ENCODE measurements at regions not wholly inside any gene's neighbourhood (a gene's known extent, or its start where the extent isn't known, plus 50 kb on each side); places are given as distances from the start of the nearest gene placed in this dataset.

DNA sequence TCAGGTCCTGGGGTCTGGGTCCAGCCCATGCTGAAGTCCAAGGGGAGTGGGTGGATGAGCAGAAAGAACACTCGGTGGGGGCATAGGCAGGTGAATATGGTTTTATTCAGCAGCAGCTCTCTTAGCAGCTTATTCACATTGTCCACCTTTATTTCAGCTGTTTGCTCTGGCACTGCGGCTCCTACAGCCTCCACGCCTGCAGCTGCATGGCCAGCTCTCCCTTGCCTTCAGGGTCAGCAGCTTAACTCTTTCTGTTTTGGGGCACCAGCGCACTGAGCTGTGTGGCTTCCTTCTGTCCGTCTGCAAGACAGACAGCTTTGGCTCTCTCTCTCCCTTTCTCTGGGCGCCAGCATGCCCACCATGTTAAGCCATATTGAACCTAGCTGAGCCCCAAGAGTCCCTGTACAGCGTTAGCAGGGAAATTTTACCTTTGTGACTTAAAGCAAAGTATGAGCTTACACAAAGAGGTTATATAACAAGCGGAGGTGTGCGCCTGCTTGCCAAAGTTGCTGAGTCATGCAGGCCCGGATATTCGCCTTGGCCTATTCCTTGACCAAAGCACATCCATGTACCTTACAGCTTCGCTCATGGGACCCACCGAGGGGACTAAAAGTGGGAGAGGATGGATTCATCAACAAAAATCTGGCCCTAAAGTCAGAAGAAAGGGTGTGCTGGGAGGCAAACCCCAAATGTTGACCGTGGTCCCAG, 170.1 kb upstream of the PFN2 start:
- TF ChIP-seq, protein P1, sequence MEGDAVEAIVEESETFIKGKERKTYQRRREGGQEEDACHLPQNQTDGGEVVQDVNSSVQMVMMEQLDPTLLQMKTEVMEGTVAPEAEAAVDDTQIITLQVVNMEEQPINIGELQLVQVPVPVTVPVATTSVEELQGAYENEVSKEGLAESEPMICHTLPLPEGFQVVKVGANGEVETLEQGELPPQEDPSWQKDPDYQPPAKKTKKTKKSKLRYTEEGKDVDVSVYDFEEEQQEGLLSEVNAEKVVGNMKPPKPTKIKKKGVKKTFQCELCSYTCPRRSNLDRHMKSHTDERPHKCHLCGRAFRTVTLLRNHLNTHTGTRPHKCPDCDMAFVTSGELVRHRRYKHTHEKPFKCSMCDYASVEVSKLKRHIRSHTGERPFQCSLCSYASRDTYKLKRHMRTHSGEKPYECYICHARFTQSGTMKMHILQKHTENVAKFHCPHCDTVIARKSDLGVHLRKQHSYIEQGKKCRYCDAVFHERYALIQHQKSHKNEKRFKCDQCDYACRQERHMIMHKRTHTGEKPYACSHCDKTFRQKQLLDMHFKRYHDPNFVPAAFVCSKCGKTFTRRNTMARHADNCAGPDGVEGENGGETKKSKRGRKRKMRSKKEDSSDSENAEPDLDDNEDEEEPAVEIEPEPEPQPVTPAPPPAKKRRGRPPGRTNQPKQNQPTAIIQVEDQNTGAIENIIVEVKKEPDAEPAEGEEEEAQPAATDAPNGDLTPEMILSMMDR (IDR thresholded peaks at IDR 0.05; ENCODE audit: low read depth, low read length) = no peak
- TF ChIP-seq POLR2A (IDR thresholded peaks at IDR 0.05; ENCODE audit: extremely low read depth, insufficient read length) = no peak
- TF ChIP-seq, protein P2, sequence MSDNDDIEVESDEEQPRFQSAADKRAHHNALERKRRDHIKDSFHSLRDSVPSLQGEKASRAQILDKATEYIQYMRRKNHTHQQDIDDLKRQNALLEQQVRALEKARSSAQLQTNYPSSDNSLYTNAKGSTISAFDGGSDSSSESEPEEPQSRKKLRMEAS (IDR thresholded peaks at IDR 0.05; ENCODE audit: low read depth, low read length) = no peak
- no peak for TF ChIP-seq MYC (IDR thresholded peaks at IDR 0.05; ENCODE audit: low read depth, low read length)

Measured in NB4 (cell line).